Activated B cell treated with CpG ODN at 0.5 μM for 24 hours (primary cell): ENCODE measurements at regions not wholly inside any gene's neighbourhood (a gene's known extent, or its start where the extent isn't known, plus 50 kb on each side); places are given as distances from the start of the nearest gene placed in this dataset.

Source experiments
- ATAC-seq: fragments of 200-7000 bp; cut with Tn5 transposase; one replicate; pipeline ENCODE4 v1.10.0; 2021; ENCODE audit warnings: low read depth, mild to moderate bottlenecking, moderate library complexity
- CTCF ChIA-PET: fragments of 350-600 bp; sonication (Branson Sonifier 250); formaldehyde crosslinking; loops from one replicate; lab custom pipeline; 2021; ENCODE audit warnings: antibody characterized with exemption; lab: Charles Lee
- POLR2A ChIA-PET: fragments of 350-600 bp; sonication (Branson Sonifier 250); formaldehyde crosslinking; loops from one replicate; lab custom pipeline; 2021; ENCODE audit warnings: antibody characterized with exemption; lab: Charles Lee
- DNase-seq: peaks from one replicate; pipeline ENCODE4 v3.0.0; 2022
- H3K27ac Mint-ChIP-seq: one replicate; pipeline ENCODE4 v1.8.0; 2020; ENCODE audit warnings: mixed read lengths
- H3K27me3 Mint-ChIP-seq: one replicate; pipeline ENCODE4 v1.8.0; 2021; ENCODE audit warnings: mixed read lengths
- H3K36me3 Mint-ChIP-seq: one replicate; pipeline ENCODE4 v1.8.0; 2021; ENCODE audit warnings: low read depth, mixed read lengths
- H3K4me1 Mint-ChIP-seq: one replicate; pipeline ENCODE4 v1.8.0; 2021; ENCODE audit warnings: mixed read lengths
- H3K4me3 Mint-ChIP-seq: one replicate; pipeline ENCODE4 v1.8.0; 2020; ENCODE audit warnings: mild to moderate bottlenecking, mixed read lengths
- H3K9me3 Mint-ChIP-seq: one replicate; pipeline ENCODE4 v1.8.0; 2020; ENCODE audit warnings: mixed read lengths
- intact Hi-C: fragments of 100-400 bp; cut with micrococcal nuclease; formaldehyde crosslinking; loops from one replicate; pipeline ENCODE4 v1.15.1; 2024
- TF ChIP-seq, protein P1 (sequence below): fragments of 200-600 bp; IDR thresholded peaks from one replicate; pipeline ENCODE4 v1.8.0; 2022; ENCODE audit warnings: antibody characterized with exemption, mild to moderate bottlenecking

DNA sequence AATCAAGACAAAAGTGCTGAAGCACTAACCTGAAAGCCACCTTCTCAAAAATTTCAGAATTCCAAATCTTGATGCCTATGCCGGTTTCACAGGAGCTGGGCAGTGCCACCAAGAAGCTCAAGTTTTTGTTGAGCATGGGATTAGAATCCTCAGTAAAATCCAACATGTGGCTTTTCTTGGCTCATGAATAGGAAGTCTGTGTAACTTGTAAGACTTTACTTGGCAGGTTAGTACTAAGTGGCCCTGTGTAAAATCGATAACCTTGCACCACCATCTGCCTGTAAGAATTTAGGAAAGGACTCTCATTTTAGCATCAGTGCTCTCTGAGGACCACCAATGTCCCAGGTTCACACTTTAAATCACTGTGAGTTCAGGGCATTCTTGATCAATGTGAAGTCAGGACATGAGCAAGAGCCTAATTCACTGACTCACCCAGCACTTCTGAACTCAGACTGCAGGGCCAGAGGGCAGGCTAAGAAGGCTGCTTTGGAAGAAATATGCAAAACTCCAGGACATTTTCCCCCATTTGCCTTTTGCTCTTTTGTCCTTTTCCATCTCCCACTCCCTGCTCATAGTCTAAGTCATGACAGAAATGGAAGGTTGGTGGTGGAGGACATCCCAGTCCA is 113.2 kb downstream of the EDN1 start:
- H3K27ac Mint-ChIP-seq: no peak overlapping the region
- peaks cover 5% of the 10 kb centered on the region for H3K27me3 Mint-ChIP-seq
- ATAC-seq (no peak), DNase-seq (no peak)
- H3K9me3 Mint-ChIP-seq: no peaks in the 10 kb centered on the region
- TF ChIP-seq, protein P1, sequence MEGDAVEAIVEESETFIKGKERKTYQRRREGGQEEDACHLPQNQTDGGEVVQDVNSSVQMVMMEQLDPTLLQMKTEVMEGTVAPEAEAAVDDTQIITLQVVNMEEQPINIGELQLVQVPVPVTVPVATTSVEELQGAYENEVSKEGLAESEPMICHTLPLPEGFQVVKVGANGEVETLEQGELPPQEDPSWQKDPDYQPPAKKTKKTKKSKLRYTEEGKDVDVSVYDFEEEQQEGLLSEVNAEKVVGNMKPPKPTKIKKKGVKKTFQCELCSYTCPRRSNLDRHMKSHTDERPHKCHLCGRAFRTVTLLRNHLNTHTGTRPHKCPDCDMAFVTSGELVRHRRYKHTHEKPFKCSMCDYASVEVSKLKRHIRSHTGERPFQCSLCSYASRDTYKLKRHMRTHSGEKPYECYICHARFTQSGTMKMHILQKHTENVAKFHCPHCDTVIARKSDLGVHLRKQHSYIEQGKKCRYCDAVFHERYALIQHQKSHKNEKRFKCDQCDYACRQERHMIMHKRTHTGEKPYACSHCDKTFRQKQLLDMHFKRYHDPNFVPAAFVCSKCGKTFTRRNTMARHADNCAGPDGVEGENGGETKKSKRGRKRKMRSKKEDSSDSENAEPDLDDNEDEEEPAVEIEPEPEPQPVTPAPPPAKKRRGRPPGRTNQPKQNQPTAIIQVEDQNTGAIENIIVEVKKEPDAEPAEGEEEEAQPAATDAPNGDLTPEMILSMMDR: no peak
- ChIA-PET CTCF (no interaction called here), POLR2A (no interaction called here)
- H3K4me1 Mint-ChIP-seq: no peaks in the 10 kb centered on the region
- H3K4me3 Mint-ChIP-seq: no peak overlapping the region
- H3K36me3 Mint-ChIP-seq: no peaks in the 10 kb centered on the region
- intact Hi-C loops: no loop called here

DNA sequence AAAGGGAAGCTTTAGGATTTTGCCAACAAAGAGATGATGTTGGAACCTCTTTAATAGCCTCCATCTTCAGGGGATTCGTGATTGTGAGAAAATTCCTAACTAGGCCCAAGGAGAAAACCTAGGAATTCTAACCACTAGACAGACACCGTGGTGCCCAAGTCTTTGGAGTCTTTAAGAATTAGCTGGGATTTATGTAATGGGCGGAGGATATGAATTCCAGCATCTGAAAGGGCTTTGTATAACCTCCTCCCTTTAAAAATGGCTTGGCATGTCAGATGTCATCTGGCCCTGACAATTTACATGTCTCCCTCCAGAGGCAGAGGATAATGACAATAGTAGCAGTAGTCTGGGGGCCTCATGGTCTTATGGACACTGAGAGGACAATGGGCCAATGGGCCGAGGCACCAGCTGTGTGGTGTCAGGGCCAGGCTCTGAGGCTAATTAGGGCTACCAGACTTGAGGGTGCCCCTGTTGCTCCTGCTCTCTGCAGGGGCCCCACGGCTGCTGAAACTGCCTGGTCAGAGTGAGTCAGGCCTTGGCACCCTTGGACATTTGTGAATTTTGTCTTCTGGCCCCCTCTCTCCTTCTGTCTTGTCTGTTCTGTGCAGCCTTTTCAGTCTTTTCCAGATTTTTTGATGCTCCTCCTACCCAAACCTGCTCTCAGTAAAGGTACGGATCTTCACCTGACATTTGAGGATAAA is 113.9 kb downstream of the EDN1 start:
- H3K4me1 Mint-ChIP-seq: no peaks in the 10 kb centered on the region
- DNase-seq (no peak), ATAC-seq (no peak)
- no peaks in the 10 kb centered on the region for H3K36me3 Mint-ChIP-seq
- H3K9me3 Mint-ChIP-seq: no peaks in the 10 kb centered on the region
- H3K27ac Mint-ChIP-seq: no peak overlapping the region
- POLR2A ChIA-PET: no interaction called here
- intact Hi-C loops: no loop called here
- no peak overlapping the region for H3K4me3 Mint-ChIP-seq
- CTCF ChIA-PET: no interaction called here
- H3K27me3 Mint-ChIP-seq: peaks cover 5% of the 10 kb centered on the region
- TF ChIP-seq, protein P1: no peak

DNA sequence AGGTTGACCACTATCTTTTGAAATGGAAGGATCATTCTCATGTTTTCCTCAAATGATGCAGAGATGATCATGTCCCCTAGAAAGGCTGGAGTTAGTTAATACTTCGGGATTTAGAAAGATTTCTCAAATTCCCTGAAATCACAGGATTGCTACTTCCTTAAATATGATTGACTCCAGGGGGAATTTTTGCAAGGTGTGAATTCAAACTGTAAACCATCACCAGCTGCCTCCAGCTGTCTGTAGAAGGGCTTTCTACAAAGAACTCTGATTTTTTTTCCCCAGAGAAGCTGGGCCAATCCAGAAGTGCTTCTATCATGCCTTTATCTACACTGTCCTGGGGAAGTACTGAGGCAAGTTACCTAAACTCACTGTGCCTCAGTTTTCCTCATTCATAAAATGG is 114.5 kb downstream of the EDN1 start:
- Mint-ChIP-seq H3K36me3 (no peaks in the 10 kb centered on the region), H3K27ac (no peak overlapping the region), H3K4me1 (no peaks in the 10 kb centered on the region), H3K9me3 (no peaks in the 10 kb centered on the region), H3K4me3 (no peak overlapping the region), H3K27me3 (peaks cover 5% of the 10 kb centered on the region)
- ChIA-PET POLR2A (no interaction called here), CTCF (no interaction called here)
- no peak for DNase-seq
- TF ChIP-seq, protein P1: no peak
- intact Hi-C loops: no loop called here
- no peak for ATAC-seq

DNA sequence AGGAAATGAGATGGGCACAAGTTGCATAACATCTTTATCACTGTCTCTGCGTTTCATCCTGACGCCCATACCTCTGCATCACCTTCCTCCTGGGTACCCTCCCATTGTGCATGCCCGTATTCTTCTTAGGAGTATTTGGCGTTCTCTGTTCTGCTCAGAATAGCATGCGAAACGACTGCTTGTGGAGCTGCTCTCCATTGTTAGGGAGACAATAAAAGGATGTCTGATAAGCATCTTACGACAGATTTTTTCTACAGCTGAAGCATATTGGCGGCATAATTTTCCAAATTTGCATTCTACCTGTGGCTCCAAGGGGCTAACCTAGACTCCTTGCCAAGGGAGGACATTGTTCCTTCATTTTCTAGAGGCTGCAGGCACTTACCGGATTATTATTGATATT is 118.6 kb downstream of the EDN1 start:
- intact Hi-C loops: no loop called here
- no peaks in the 10 kb centered on the region for H3K36me3 Mint-ChIP-seq
- H3K9me3 Mint-ChIP-seq: no peaks in the 10 kb centered on the region
- H3K4me1 Mint-ChIP-seq: no peaks in the 10 kb centered on the region
- POLR2A ChIA-PET: no interaction called here
- peaks cover 6% of the 10 kb centered on the region for H3K27me3 Mint-ChIP-seq
- TF ChIP-seq, protein P1: no peak
- ATAC-seq: no peak
- no peak overlapping the region for H3K4me3 Mint-ChIP-seq
- no peak for DNase-seq
- H3K27ac Mint-ChIP-seq: no peak overlapping the region
- CTCF ChIA-PET: no interaction called here

DNA sequence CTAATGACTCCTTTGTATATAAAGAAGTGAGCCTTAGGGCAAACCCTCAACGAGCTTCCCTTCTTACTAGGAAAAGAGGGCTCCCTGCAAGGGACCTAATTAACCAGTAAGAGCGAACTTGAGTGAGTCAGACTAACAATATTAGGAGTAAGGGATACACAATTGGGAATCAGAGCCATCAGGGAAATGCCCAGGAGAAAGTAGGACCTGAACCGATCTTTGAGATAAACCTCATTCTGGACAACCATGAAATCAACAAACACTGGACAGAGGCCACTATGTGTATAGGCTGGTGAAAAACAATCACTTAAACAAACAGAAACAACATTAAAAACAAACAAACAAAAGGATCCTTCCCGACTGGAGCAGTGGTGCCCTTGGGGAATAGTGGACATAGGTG is 120.8 kb downstream of the EDN1 start:
- Mint-ChIP-seq H3K27me3 (peaks cover 6% of the 10 kb centered on the region), H3K4me1 (no peaks in the 10 kb centered on the region), H3K36me3 (no peaks in the 10 kb centered on the region), H3K27ac (no peak overlapping the region), H3K9me3 (no peaks in the 10 kb centered on the region), H3K4me3 (no peak overlapping the region)
- intact Hi-C loops: no loop called here
- TF ChIP-seq, protein P1: no peak
- no peak for DNase-seq
- POLR2A ChIA-PET: no interaction called here
- CTCF ChIA-PET: no interaction called here
- no peak for ATAC-seq
